MM.1S (cell line): ENCODE measurements at regions not wholly inside any gene's neighbourhood (a gene's known extent, or its start where the extent isn't known, plus 50 kb on each side); places are given as distances from the start of the nearest gene placed in this dataset.

Experiments used
- CTCF ChIP-seq: fragments of 300-600 bp; sonication (generic); IDR thresholded peaks from 2 replicates; pipeline ENCODE4 v1.5.1; 2016; ENCODE audit warnings: antibody characterized with exemption, low read length, mixed read lengths
- EZH2 ChIP-seq: fragments of 300-600 bp; sonication (generic); optimal IDR thresholded peaks from 2 replicates; pipeline ENCODE3; 2017; ENCODE audit warnings: low read depth, mild to moderate bottlenecking, antibody characterized with exemption, low read length, mixed read lengths
- EZH2phosphoT487 ChIP-seq: fragments of 300-600 bp; sonication (generic); IDR thresholded peaks from 2 replicates; pipeline ENCODE4 v1.6.1; 2018; ENCODE audit warnings: antibody characterized with exemption, low read length

DNA sequence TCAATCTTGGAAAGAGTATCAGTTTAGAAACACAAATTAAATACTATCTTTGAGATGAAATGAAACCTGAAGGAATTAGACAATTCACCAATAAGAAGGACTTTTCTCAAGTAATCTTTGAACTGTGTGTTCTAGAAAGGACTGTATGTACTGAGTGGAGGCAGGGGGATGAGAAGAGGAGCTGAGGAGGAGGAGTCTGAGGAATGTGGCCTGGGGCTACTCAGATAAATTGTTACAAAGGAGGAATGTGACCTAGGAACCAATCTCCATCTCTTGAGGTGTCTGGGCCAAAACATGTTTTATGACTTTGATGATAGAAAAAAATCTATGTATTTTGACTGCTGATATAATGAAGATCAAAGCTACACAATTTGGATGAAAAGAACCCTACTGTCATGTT, 124.3 kb upstream of the ANKRD55 start:
- TF ChIP-seq CTCF, result no peak
- TF ChIP-seq EZH2phosphoT487, result no peak
- no peak for TF ChIP-seq EZH2
